CD4-positive, alpha-beta T cell treated with Interferon gamma for 1 hour (primary cell): ENCODE measurements at regions not wholly inside any gene's neighbourhood (a gene's known extent, or its start where the extent isn't known, plus 50 kb on each side); places are given as distances from the start of the nearest gene placed in this dataset.

Source experiments
- DNase-seq: peaks from one replicate; pipeline ENCODE4 v3.0.0-alpha.2; 2020

DNA sequence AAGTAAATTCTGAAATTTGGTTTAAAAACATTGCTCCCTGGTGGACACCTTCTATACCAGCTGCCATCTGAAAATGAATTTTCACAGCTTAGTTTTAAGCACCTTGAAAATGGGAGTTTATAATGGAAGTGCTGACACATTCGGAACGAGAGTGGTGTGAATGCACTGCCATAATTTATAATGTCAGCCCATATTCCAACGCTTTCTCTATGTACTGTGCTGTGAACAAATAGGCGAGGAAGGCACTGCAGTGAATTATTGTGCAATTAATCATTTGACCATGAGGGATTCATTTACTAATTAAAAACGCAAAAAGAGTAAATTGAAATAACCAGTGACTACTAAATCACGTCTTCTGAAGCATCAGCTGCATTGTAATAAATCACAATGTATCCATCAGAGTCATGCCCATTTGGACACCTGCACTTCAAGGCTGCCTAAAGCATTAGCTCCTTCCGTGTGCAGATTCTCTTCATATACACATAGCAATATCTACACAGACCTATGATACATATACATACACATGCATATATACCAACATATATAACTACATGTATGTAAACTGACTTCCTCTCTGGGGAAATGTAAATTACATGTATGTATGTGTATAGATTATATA lies 699.8 kb downstream of the GALR1 start:
- no peak for DNase-seq

GRCh38 chr18:77959248-77959647 lies 709.6 kb downstream of the GALR1 start:
- no peak for DNase-seq

DNA sequence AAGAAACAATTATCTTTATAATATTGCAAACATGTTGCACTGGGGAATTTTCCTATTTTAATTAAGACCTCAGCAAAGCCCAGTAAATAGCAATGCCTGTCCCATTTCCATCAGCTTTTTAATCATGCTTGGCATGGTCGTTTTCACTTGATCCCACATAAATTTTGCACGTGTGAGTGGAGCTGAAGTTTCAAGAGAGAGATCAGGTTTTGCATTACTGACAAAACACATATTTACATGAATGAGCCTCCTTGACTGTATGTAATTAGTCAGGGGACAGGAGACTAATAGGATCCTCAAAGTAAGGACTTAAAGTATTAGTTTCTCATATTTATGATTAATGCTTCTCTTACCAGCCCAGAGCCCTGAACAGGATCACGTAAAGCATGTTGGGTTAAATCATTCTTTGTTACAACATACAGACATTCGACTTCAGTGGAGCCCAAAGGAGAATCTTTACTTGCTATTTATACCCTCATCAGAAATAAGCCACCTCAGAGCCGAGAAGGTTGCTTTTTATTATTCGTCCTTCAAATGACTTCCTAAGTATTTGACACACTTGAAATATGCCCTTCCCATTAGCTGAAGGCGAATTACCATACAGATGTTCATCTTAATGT lies 711.3 kb downstream of the GALR1 start:
- no peak for DNase-seq

DNA sequence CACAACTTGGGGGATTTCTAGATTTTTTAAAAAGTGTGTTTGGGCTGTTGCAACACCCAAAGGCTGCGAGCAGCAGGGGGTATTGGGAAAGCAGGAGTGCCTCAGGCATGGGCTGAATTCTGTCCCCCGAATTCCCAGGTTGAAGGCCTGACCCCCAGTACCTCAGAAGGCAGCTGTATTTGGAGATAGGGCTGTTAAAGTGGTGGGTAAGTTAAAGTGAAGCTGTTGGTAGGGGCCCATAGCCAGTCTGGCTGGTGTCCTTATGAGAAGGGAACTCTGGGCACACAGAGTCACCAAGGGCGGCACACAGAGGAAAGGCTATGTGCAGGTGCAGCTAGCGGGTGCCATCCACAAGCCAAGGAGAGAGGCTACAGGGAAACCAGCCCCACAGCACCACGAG lies 717.4 kb downstream of the GALR1 start:
- no peak for DNase-seq

GRCh38 chr18:77967791-77968190 lies 718.1 kb downstream of the GALR1 start:
- no peak for DNase-seq

GRCh38 chr18:77969972-77970371 lies 720.3 kb downstream of the GALR1 start:
- DNase-seq: no peak

DNA sequence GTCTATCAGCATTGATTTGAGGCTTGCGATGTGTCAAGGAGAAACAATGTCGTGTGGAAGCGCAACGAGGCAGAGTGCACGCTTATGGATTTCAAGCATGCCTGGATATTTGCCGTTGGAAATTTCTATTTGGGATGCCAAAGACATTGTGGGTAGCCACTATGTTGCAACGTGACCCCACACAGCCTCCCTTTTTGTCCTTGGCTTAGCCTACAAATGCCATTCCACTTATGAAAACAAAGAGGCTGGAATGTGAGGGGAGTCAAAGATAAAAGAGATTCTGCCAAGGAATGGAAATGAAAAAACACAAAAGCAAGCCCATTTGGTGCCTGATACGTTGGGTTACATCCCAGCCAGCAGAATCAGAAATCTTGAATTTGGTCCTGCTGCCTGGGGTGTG lies 721.2 kb downstream of the GALR1 start:
- no peak for DNase-seq

DNA sequence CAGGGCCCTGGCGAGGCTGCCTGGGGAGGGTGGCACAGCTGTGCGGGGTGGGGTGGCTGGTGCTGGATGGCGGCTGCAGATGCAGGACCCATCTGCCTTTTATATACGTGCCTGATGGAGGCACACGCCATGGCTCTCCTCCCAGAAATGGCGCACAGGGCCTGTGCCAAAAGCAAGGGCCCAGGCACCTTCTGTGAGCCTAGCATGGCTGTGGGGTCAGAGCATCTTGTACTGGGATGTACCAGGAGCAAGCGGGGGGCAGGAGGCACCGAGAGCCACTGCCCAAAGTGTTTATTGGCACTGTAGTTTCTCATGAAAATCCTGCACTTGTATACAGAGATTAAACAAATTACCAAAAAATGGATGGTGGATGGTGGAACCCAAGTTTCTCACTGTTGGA lies 724.1 kb downstream of the GALR1 start:
- DNase-seq: no peak

DNA sequence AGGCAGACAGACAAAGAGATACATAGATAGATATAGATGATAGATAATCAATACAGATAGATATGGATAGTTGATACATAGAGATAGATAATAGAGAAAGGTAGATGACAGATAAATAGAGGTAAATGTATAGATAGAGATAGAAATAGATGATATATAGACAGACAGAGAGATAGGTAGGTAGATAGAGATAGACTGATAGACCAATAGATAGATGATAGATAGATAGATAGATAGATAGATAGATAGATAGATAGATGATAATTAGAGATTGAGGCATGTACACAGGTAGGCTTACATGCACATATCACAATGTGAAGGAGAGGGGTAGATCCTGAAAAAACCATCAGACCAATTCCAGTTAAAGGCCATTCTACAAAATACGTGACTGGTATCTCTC lies 724.7 kb downstream of the GALR1 start:
- DNase-seq: no peak

DNA sequence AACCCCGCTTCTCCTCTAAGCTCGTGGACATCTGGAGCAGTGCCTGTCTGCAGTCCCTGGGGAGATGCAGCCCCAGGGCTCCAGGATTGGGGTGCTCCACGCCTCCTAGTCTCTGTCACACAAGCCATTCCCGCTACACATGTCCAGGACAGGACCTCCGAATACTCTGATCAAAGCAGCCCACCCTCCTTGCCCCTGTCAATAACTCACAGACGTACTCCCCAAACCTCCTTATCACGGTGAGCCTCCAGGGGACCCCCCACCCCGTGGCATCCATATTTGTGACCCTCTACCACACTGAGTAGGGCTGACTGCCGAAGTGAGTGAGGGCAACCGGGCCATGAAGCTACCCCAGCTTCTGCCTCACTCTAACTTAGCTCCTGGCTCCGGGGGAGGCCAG lies 727.7 kb downstream of the GALR1 start:
- no peak for DNase-seq

DNA sequence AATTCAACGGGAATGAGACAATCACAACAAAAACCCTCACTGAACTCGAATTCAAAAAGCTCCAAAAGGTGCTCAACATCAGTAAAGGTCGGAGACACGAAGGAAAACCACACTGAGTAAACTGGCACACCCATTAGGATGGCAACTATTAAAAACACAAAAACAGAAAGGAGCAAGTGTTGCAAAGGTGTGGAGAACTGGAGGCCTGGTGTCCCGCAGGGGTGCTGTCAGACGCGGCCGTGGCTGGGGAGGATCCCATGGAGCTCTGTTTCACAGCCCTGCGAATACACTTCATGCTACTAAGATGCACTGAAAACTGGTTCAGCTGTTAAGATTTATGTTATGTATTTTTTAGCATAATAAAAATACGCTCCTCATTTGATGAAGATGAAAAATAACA lies 730.6 kb downstream of the GALR1 start:
- DNase-seq: no peak

- DNase-seq: no peak
Observed at GRCh38 chr18:77981874-77982273, 732.2 kb downstream of the GALR1 start.

GRCh38 chr18:77983270-77983669 lies 733.6 kb downstream of the GALR1 start:
- DNase-seq: no peak

GRCh38 chr18:77984178-77984577 lies 734.5 kb downstream of the GALR1 start:
- DNase-seq: no peak

DNA sequence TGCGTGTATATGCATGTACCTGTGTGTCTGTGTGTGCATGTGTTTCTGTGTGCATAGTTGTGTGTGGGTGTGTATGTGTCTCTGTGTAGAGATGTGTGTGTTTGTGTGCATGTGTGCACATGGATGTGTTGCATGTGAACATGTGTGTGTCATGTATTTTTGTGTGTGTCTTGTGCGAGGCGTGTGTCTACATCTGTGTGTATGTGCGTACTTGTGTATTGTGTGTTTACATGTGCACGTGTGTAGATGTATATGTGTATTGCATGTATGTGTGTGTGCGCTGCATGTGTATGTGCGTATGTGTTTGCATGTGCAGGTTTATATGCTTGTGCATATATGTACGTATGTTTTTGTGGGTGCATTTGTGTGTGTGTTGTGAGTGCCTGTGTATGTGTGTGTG lies 735.2 kb downstream of the GALR1 start:
- no peak for DNase-seq

DNA sequence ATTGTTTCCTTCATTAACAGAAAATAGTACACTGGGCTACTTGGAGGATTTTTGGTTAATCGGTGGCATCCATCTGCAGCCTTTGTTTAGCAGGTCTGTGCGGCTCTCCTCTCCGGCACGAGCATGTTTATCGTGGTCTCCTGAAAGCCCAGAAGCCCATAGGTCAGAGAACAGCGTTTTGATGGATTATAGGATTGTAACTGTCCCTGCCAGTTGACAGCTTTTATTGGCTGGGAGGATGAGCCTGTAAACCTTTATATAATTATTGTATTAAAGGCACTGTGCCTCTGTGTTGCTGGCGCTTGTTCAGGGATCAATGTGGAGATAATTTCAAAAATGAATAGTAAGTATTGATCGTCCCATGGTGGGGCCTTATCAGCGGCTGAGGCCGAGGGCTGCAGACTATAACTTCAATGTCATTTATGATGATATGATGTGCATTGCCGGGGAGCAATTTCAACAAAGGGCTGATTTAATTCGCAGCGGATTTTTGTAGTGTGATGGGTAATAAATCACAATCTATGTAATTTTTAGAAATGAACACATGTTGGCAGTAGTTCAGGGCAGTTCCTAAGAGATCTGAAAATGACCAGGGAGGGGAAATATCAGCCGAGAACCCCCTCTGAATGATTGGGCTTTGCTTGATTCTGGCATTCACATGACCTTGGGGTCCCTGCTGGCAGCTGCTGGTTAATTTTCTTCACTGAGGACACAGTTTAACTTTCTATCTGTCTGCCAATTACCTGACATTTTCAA lies 736.1 kb downstream of the GALR1 start:
- no peak for DNase-seq

DNA sequence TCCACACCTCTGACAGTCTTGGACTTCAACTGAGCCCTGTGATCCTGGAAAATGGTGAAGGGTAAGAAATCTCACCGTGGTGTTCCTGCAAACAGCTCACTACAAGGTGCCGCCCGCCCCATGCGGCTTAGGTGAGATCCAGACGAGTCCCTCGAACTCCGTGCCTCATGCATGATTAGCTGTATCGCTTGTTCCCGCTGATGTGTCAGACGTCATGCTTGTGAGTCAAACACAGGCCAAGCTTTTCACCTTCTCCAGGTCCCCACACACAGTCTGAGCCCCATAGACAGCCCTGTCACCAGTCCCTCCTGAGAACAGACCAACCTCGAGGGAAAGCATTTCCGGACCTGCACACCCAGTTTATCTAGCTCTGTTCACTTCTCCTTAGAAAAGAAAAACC lies 740.5 kb downstream of the GALR1 start:
- no peak for DNase-seq

GRCh38 chr18:77990901-77991300 lies 741.3 kb downstream of the GALR1 start:
- no peak for DNase-seq

DNA sequence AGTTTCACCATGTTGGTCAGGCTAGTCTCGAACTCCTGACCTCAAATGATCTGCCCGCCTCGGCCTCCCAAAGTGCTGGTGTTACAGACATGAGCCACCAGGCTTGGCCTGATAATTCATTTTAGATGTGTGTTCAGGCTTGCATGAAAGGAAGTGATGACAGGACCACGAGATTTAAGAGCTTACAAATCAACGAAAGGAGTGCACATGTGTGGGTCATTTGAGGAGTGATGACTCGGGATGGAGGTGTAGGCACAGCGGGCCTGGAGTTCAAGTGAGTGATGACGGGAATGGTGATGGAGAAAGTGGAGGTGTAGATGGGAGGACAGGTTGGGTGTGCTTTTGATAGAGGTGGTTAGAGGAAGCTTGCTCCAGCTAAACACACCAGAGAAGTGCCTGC lies 742.4 kb downstream of the GALR1 start:
- no peak for DNase-seq

DNA sequence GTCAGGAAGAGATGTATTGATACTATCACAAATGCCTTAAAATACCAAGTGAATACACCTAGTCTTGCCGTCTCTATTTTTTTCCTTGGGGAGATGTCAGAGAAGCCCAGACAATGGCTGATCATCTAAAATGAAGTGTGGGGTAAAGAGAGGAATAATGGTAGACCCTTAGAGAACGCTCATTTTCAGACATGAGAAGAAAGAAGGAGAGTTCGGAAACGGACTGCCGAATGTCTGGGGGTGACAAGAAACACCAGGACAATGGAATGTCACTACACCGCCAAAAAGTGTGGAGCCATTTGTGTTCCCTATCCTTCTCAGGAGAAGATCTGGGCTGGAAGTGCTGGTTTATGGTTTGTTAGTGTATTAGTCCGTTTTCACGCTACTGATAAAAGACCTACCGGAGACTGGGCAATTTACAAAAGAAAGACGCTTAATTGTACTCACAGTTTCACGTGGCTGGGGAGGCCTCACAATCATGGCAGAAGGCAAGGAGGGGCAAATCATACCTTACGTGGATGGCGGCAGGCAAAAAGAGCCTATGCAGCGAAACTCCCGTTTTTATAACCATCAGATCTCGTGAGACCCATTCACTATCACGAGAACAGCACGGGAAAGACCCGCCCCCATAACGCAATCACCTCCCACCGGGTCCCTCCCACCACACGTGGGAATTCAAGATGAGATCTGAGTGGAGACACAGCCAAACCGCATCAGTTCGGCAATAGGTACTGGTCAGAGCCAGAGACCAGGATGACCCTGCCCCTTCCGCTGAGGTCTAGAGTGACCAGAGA lies 743.7 kb downstream of the GALR1 start:
- DNase-seq: no peak

DNA sequence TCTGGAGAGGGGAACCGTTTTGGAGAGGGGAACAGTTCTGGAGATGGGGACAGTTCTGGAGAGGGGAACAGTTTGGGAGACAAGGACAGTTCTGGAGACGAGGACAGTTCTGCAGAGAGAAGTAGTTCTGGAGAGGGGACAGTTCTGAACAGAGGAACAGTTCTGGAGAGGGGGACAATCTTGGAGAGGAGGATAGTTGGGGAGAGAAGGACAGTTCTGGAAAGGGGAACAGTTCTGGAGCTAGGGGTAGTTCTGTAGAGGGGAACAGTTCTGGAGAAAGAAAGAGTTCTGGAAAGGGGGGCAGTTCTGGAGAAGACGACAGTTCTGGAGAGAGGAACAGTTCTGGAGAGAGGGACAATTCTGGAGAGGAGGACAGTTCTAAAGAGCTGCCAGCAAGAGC lies 745.9 kb downstream of the GALR1 start:
- no peak for DNase-seq

DNA sequence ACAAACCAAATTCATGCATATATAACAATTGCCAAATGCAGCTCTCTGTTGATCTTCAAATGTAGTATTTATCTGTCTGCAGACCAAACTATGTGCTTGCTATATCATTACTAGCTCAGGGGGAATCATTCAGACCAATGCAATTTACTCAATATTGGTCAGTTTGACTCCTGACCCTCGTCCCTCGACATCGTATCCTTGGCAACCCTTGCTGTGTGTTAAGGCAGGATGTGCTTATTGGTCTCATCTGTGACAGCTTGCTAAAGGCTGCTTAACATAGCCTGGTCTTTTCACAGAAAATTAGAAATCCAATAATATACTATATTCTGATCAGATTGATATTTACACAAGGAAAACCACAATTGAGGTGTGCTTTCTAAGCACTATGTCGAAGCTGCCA lies 747.1 kb downstream of the GALR1 start:
- no peak for DNase-seq

- DNase-seq: no peak
Observed at GRCh38 chr18:78001811-78002210, 752.2 kb downstream of the GALR1 start.
